ENCODE measurements at regions not wholly inside any gene's neighbourhood (a gene's known extent, or its start where the extent isn't known, plus 50 kb on each side); places are given as distances from the start of the nearest gene placed in this dataset.
A peak's percentile ranks its signal among the peaks of the same experiment; 100 is the strongest.

DNA sequence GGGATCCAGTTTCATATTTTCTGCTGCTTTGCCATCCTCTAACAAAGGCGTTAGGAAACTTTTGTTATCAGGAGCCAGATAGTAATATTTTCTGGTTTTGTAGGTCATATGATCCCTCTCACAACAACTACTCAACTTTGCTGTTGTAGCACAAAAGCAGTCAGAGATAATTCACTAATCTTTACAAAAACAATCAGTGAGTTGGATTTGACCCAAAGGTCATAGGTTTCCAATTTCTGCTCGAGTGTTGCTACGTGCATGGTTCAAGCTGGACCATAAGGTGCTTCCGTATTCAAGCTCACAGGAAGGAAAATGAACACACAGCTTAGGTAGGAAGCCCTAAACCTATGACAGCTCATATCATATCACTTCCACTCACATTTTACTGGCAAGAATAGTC is 92.4 kb upstream of the SFMBT2 start:
- ATAC-seq (ENCODE audit: insufficient read depth, low FRiP score) (no peak), DNase-seq (peak in 1 of 3 donors; percentile 23)
- Histone ChIP-seq H3K36me3 (ENCODE audit: control insufficient read depth in 4 of 4, insufficient read depth in 4 of 4, low read length in 4 of 4) (no peaks in the 10 kb centered on the region), H3K4me1 (ENCODE audit: control insufficient read depth in 5 of 5, insufficient read depth in 5 of 5, low read length in 5 of 5) (no peaks in the 10 kb centered on the region), H3K4me3 (no peak overlapping the region), H3K9ac (ENCODE audit: insufficient read depth in 1 of 2, low read length in 2 of 2) (no peak overlapping the region), H3K27ac (ENCODE audit: low read depth in 1 of 2, low read length in 1 of 2) (no peak overlapping the region), H3K27me3 (ENCODE audit: control insufficient read depth in 3 of 3, insufficient read depth in 3 of 3, low read length in 2 of 3) (no peaks in the 10 kb centered on the region), H3K9me3 (ENCODE audit: control insufficient read depth in 4 of 4, insufficient read depth in 3 of 4, low read length in 3 of 4) (peaks cover 0 to 1% (median 0%) of the 10 kb centered on the region in 4 donors)
- no peak for TF ChIP-seq CTCF (IDR thresholded peaks at IDR 0.05; ENCODE audit: control extremely low read depth, extremely low read depth)
- 77 to 86% methylated on average over 4 of the region's 4 CpGs for WGBS, 2 donors

GRCh38 chr10:7501157-7501556 is 90.3 kb upstream of the SFMBT2 start:
- no peaks in the 10 kb centered on the region for H3K36me3 ChIP-seq (ENCODE audit: control insufficient read depth in 4 of 4, insufficient read depth in 4 of 4, low read length in 4 of 4)
- no peak overlapping the region for H3K4me3 ChIP-seq
- H3K9me3 ChIP-seq (ENCODE audit: control insufficient read depth in 4 of 4, insufficient read depth in 3 of 4, low read length in 3 of 4) = peaks cover 0 to 1% (median 0%) of the 10 kb centered on the region in 4 donors
- DNase-seq = no peak
- no peak for TF ChIP-seq CTCF (IDR thresholded peaks at IDR 0.05; ENCODE audit: control extremely low read depth, extremely low read depth)
- H3K9ac ChIP-seq (ENCODE audit: insufficient read depth in 1 of 2, low read length in 2 of 2) = no peak overlapping the region
- no peak for ATAC-seq (ENCODE audit: insufficient read depth, low FRiP score)
- no peaks in the 10 kb centered on the region for H3K27me3 ChIP-seq (ENCODE audit: control insufficient read depth in 3 of 3, insufficient read depth in 3 of 3, low read length in 2 of 3)
- 62 to 73% methylated on average over 12 of the region's 12 CpGs for WGBS, 2 donors
- H3K4me1 ChIP-seq (ENCODE audit: control insufficient read depth in 5 of 5, insufficient read depth in 5 of 5, low read length in 5 of 5) = no peaks in the 10 kb centered on the region
- H3K27ac ChIP-seq (ENCODE audit: low read depth in 1 of 2, low read length in 1 of 2) = no peak overlapping the region

GRCh38 chr10:7498111-7498510 is 87.3 kb upstream of the SFMBT2 start:
- no peak for ATAC-seq (ENCODE audit: insufficient read depth, low FRiP score)
- no peak for TF ChIP-seq CTCF (IDR thresholded peaks at IDR 0.05; ENCODE audit: control extremely low read depth, extremely low read depth)
- Histone ChIP-seq H3K9me3 (ENCODE audit: control insufficient read depth in 4 of 4, insufficient read depth in 3 of 4, low read length in 3 of 4) (peaks cover 0 to 1% (median 0%) of the 10 kb centered on the region in 4 donors), H3K27ac (ENCODE audit: low read depth in 1 of 2, low read length in 1 of 2) (no peak overlapping the region), H3K36me3 (ENCODE audit: control insufficient read depth in 4 of 4, insufficient read depth in 4 of 4, low read length in 4 of 4) (no peaks in the 10 kb centered on the region), H3K27me3 (ENCODE audit: control insufficient read depth in 3 of 3, insufficient read depth in 3 of 3, low read length in 2 of 3) (no peaks in the 10 kb centered on the region), H3K4me3 (no peak overlapping the region), H3K9ac (ENCODE audit: insufficient read depth in 1 of 2, low read length in 2 of 2) (no peak overlapping the region), H3K4me1 (ENCODE audit: control insufficient read depth in 5 of 5, insufficient read depth in 5 of 5, low read length in 5 of 5) (no peaks in the 10 kb centered on the region)
- 95 to 97% methylated on average over 5 of the region's 5 CpGs for WGBS, 2 donors
- DNase-seq = no peak

DNA sequence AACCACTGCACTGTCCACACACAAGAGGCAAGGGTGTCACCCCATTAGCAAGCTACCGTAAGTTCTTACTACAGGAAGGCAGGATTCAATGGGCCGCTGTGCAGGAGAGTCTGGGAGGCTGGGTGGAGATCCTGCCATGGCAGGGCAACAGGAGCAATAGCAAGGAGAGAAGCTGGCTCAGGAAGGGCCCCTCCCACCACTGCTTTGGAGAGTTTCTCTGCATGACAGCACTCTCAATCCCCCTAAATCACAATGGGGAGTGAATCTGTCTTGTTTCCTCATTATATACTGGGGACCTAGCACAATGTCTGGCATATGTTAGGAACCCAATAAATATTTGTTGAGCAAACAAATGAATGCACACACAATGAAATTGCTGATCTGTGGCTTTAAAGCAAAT is 83.2 kb upstream of the SFMBT2 start:
- Histone ChIP-seq H3K4me3 (no peak overlapping the region), H3K9ac (ENCODE audit: insufficient read depth in 1 of 2, low read length in 2 of 2) (no peak overlapping the region), H3K27me3 (ENCODE audit: control insufficient read depth in 3 of 3, insufficient read depth in 3 of 3, low read length in 2 of 3) (no peaks in the 10 kb centered on the region), H3K4me1 (ENCODE audit: control insufficient read depth in 5 of 5, insufficient read depth in 5 of 5, low read length in 5 of 5) (peaks cover 0 to 6% (median under 1%) of the 10 kb centered on the region in 5 donors), H3K9me3 (ENCODE audit: control insufficient read depth in 4 of 4, insufficient read depth in 3 of 4, low read length in 3 of 4) (no peaks in the 10 kb centered on the region), H3K27ac (ENCODE audit: low read depth in 1 of 2, low read length in 1 of 2) (no peak overlapping the region), H3K36me3 (ENCODE audit: control insufficient read depth in 4 of 4, insufficient read depth in 4 of 4, low read length in 4 of 4) (no peaks in the 10 kb centered on the region)
- DNase-seq (no peak), ATAC-seq (ENCODE audit: insufficient read depth, low FRiP score) (no peak)
- no peak for TF ChIP-seq CTCF (IDR thresholded peaks at IDR 0.05; ENCODE audit: control extremely low read depth, extremely low read depth)
- WGBS, 2 donors = 72 to 90% methylated on average over 2 of the region's 2 CpGs
